AG09319 (cell line): ENCODE measurements at regions not wholly inside any gene's neighbourhood (a gene's known extent, or its start where the extent isn't known, plus 50 kb on each side); places are given as distances from the start of the nearest gene placed in this dataset.

Source experiments
- DNase-seq: peaks from one replicate; pipeline ENCODE4 v3.0.0-alpha.2; 2010; ENCODE audit warnings: low read depth; ENCODE audit errors: extremely low read depth
- CTCF ChIP-seq: IDR thresholded peaks from 2 replicates; pipeline ENCODE4 v1.5.1; 2011; ENCODE audit warnings: low read depth, mild to moderate bottlenecking, inconsistent platforms, low read length, moderate library complexity

DNA sequence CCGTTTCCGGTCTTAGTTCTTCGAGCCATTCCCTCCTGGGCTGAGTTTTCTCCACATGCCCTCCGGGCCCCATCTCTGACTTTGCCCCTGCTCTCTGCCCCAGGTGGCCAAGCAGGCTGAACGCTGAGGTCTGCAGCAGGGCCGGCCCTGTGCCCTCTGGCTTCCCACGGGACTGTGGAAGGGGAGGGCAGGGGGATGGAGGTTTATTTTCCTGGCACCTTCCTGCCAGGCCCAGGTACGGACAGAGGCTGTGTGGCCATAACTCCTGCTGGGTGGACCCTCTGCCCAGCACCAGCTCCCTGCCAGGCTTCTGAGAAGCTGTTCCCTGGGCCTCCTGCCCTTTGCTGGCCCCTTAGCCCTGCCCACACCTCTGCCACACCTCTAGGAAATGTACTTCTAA, 164.0 kb downstream of the TFCP2L1 start:
- no peak for DNase-seq
- TF ChIP-seq CTCF = no peak

DNA sequence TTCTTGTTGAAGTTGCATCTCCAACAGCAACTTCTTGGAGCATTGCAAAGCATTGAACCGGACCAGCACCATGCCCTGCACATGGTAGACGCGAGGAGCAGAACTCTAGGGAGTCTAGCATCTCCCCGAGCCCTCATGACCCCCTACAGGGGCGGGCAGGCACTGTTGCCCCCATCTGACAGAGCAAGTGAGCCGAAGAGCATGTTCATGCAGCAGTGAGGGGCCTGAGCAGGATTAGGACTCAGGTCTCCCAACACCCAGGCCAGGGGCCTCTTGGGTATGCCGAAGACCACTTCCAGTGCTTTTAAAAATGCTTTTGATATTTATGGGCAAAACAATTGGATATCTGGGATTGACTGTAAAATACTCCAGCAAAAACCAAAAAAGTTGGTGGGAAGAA, 163.3 kb downstream of the TFCP2L1 start:
- no peak for DNase-seq
- TF ChIP-seq CTCF = no peak

DNA sequence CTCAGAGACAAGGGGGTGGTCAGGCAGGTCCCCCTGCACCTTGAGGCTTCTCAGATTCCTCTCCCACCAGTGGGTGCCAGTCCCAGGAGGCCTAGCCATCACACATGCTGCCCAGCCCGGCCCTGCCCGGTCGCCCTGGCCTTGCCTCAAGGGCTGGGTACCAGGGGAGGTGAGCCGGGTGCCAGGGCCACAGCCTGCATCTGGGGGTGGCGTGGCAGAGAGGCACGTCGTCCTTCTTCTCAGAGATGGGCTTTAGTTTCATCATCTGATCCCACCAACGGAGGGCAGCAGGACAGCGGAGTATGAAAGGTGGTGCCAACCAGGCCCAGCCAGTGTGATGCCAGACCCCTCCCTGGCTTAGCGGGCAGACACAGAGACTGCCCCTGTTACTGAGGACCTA, 161.7 kb downstream of the TFCP2L1 start:
- no peak for DNase-seq
- no peak for TF ChIP-seq CTCF

DNA sequence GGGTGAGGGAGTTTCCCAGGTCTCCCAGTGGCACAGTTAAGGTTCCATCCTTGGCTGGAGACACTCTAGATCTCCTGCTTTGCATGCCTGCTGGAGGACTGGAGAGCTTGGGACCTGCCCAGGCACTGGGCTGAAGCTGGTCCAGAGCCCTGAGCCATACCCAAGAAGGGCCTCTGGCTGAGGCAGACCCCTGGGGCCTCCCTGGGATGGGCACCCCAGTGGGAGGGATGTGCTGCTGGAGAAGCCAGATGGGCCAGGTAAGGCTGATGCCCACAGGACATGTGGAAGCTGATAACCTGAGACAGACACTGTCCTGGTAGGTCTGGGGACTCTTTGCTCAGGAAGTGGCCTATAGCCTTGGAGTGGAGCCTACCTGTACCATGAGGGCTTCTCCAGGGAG, 160.7 kb downstream of the TFCP2L1 start:
- no peak for DNase-seq
- TF ChIP-seq CTCF = no peak

DNA sequence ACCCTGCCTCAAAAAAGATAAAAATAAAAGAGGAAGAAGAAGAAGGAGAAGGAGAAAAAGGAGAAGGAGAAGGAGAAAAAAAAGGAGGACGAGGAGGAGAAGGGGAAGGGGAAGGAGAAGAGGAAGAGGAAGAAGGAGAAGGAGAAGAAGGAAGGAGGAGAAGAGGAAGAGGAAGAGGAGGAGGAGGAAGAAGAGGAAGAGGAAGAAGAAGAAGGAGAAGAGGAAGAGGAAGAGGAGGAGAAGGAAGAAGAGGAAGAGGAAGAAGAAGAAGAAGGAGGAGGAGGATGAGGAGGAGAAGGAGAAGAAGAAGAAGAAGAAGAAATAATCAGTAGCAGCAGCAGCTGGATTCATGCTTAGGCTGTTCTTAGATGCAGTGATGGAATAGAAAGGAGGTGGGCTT, 159.7 kb downstream of the TFCP2L1 start:
- TF ChIP-seq CTCF = no peak
- no peak for DNase-seq

DNA sequence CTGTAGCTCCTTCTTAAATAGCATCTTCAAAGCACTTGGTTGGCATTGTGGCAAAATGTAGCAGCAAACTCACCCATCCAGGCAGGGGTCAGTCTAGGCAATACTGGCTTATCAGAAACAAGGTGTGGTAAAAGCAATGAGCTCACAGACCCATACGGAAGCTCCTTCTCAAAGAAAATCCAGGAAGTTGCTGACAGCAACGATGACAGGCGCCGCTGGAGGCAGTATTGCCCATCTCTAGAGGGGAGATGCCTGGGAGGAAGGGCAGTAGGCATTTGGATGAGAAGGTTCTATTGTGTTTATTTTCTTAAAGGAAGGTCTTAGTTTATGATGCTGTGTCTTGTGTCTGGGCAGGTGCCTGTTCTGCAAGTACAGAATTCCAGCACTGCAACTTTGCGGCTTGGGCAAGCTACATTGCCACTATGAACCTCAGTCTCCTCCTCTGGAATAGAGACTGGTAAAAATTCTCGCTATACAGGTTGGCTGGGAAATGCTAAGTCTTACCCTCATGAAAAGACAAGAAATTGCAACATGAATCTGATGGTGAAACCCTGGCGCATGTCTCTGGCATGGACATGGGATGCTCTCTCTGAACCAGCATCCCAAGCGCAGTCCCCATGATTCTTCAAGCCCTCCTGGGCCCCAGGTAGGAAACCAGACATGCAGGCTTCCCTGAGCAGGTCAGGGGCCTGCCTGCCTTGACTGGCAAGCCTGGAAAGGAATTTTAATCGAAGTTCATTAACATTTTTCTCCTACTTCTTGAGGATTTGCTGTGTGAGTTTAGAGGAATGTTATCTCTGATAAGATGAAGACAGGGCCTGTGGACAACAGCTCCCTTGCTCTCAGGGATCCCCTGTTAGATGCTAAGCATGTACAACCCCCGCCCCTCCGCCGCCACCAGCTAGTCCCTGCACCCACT, 156.0 kb downstream of the TFCP2L1 start:
- TF ChIP-seq CTCF = peak; percentile 34
- no peak for DNase-seq

DNA sequence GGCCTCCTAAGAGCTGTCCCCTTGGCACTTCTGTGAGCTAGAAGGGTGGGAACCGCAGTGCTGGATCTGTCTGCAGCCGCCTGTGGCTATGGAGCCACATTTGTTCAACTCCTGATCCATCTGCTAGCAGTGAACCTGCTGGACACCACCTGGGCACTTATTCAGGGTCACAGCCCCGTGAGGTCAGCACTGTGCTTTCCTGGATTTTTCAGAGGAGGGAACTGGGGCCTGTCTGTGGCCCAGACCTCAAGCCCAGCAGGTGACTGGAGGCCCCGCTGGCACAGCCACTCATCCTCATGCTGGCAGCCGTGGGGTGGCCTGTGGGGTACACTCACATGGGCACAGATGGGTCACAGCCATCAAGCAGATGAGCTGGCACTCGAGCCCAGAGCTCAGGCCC, 155.3 kb downstream of the TFCP2L1 start:
- no peak for DNase-seq
- TF ChIP-seq CTCF = no peak
